WTC11 (cell line): ENCODE measurements at regions not wholly inside any gene's neighbourhood (a gene's known extent, or its start where the extent isn't known, plus 50 kb on each side); places are given as distances from the start of the nearest gene placed in this dataset.

Experiments used
- ATAC-seq: fragments of 200-7000 bp; cut with Tn5 transposase; 2 replicates; pipeline ENCODE4 v1.10.0; 2021; ENCODE audit warnings: mild to moderate bottlenecking, moderate library complexity
- CTCF ChIA-PET: fragments of 300-600 bp; sonication (Branson Sonifier 250); formaldehyde crosslinking; loops from one replicate; lab custom pipeline; 2021; ENCODE audit warnings: antibody characterized with exemption; lab: Charles Lee
- POLR2A ChIA-PET: fragments of 350-600 bp; sonication (Branson Sonifier 250); formaldehyde crosslinking; loops from one replicate; lab custom pipeline; 2021; ENCODE audit warnings: antibody characterized with exemption; lab: Charles Lee
- DNase-seq: peaks from one replicate; pipeline ENCODE4 v3.0.0; 2021; ENCODE audit warnings: low spot score
- H3K27ac Mint-ChIP-seq: 2 replicates; pipeline ENCODE4 v1.8.0; 2021; ENCODE audit warnings: mixed read lengths
- H3K27me3 Mint-ChIP-seq: 2 replicates; pipeline ENCODE4 v1.8.0; 2021; ENCODE audit warnings: low read depth, mild to moderate bottlenecking, moderate library complexity, mixed read lengths
- H3K36me3 Mint-ChIP-seq: 2 replicates; pipeline ENCODE4 v1.8.0; 2021; ENCODE audit warnings: mixed read lengths
- H3K4me1 Mint-ChIP-seq: 2 replicates; pipeline ENCODE4 v1.8.0; 2022; ENCODE audit warnings: mixed read lengths
- H3K4me3 Mint-ChIP-seq: 2 replicates; pipeline ENCODE4 v1.8.0; 2021; ENCODE audit warnings: mild to moderate bottlenecking, moderate library complexity, mixed read lengths
- H3K9me3 Mint-ChIP-seq: 2 replicates; pipeline ENCODE4 v1.8.0; 2021; ENCODE audit warnings: mixed read lengths
- ARID4B ChIP-seq: sonication (generic); formaldehyde crosslinking; IDR thresholded peaks from 2 replicates; pipeline ENCODE4 v1.8.0; 2023; ENCODE audit warnings: missing genetic modification reagents, mild to moderate bottlenecking, borderline replicate concordance
- ATF1 ChIP-seq: sonication (generic); formaldehyde crosslinking; IDR thresholded peaks from 2 replicates; pipeline ENCODE4 v1.8.1; 2023; ENCODE audit warnings: mild to moderate bottlenecking, moderate library complexity, missing genetic modification reagents
- ATF3 ChIP-seq: sonication (generic); formaldehyde crosslinking; conservative IDR thresholded peaks from 2 replicates; pipeline ENCODE4 v1.8.1; 2022; ENCODE audit warnings: mild to moderate bottlenecking, missing genetic modification reagents
- ATF6 ChIP-seq: sonication (generic); formaldehyde crosslinking; IDR thresholded peaks from 2 replicates; pipeline ENCODE4 v1.8.1; 2023; ENCODE audit warnings: mild to moderate bottlenecking, missing genetic modification reagents
- CREB1 ChIP-seq: sonication (generic); formaldehyde crosslinking; IDR thresholded peaks from 2 replicates; pipeline ENCODE4 v1.8.0; 2023; ENCODE audit warnings: mild to moderate bottlenecking, missing genetic modification reagents
- GABPB1 ChIP-seq: sonication (generic); formaldehyde crosslinking; IDR thresholded peaks from 2 replicates; pipeline ENCODE4 v1.8.1; 2023; ENCODE audit warnings: mild to moderate bottlenecking, missing genetic modification reagents
- GTF2I ChIP-seq: fragments of 250-450 bp; sonication (Bioruptor Pico); conservative IDR thresholded peaks from 2 replicates; pipeline ENCODE4 v1.4.0; 2021; ENCODE audit warnings: mild to moderate bottlenecking
- IRF1 ChIP-seq: sonication (generic); formaldehyde crosslinking; IDR thresholded peaks from 2 replicates; pipeline ENCODE4 v1.8.0; 2023; ENCODE audit warnings: missing genetic modification reagents
- IRF2 ChIP-seq: sonication (generic); formaldehyde crosslinking; IDR thresholded peaks from 2 replicates; pipeline ENCODE4 v1.8.0; 2022; ENCODE audit warnings: low read depth, missing genetic modification reagents, borderline replicate concordance
- MXD4 ChIP-seq: fragments of 250-450 bp; sonication (Bioruptor Pico); IDR thresholded peaks from 2 replicates; pipeline ENCODE4 v1.8.0; 2021; ENCODE audit warnings: mild to moderate bottlenecking, moderate library complexity, borderline replicate concordance
- NFATC4 ChIP-seq: fragments of 250-450 bp; sonication (Bioruptor Pico); IDR thresholded peaks from 2 replicates; pipeline ENCODE4 v1.9.0; 2021; ENCODE audit warnings: mild to moderate bottlenecking
- PRRX2 ChIP-seq: fragments of 250-450 bp; sonication (Bioruptor Pico); IDR thresholded peaks from 2 replicates; pipeline ENCODE4 v1.8.0; 2021; ENCODE audit warnings: mild to moderate bottlenecking
- SP1 ChIP-seq: sonication (generic); formaldehyde crosslinking; conservative IDR thresholded peaks from 2 replicates; pipeline ENCODE4 v1.8.1; 2022; ENCODE audit warnings: missing genetic modification reagents
- TEAD4 ChIP-seq: sonication (generic); formaldehyde crosslinking; IDR thresholded peaks from 2 replicates; pipeline ENCODE4 v1.8.0; 2022; ENCODE audit warnings: mild to moderate bottlenecking, missing genetic modification reagents
- ZNF263 ChIP-seq: sonication (generic); formaldehyde crosslinking; IDR thresholded peaks from 2 replicates; pipeline ENCODE4 v1.8.1; 2022; ENCODE audit warnings: low read depth, mild to moderate bottlenecking, moderate library complexity, missing genetic modification reagents
- ZNF317 ChIP-seq: sonication (generic); formaldehyde crosslinking; IDR thresholded peaks from 2 replicates; pipeline ENCODE4 v1.8.1; 2023; ENCODE audit warnings: low read depth, mild to moderate bottlenecking, moderate library complexity, missing genetic modification reagents, borderline replicate concordance
- ZNF423 ChIP-seq: fragments of 250-450 bp; sonication (Bioruptor Pico); IDR thresholded peaks from 2 replicates; pipeline ENCODE4 v2.1.2; 2022; ENCODE audit warnings: mild to moderate bottlenecking, moderate library complexity
- ZNF512 ChIP-seq: sonication (generic); formaldehyde crosslinking; IDR thresholded peaks from 2 replicates; pipeline ENCODE4 v1.8.1; 2022; ENCODE audit warnings: missing genetic modification reagents, borderline replicate concordance

GRCh38 chr22:44366372-44367300 lies 53.9 kb upstream of the SHISAL1 start:
- H3K27ac Mint-ChIP-seq = no peak overlapping the region
- no peaks in the 10 kb centered on the region for H3K4me1 Mint-ChIP-seq
- no peaks in the 10 kb centered on the region for H3K9me3 Mint-ChIP-seq
- no peak overlapping the region for H3K4me3 Mint-ChIP-seq
- DNase-seq (no peak), ATAC-seq (no peak)
- CTCF ChIA-PET = interaction anchor here (0.5 to 1.3 kb wide), 3 partner anchors 257 to 421 kb away, joined by 3 to 4 read pairs (median 3); no protein-coding TSS in a partner anchor
- TF ChIP-seq ZNF423 (CRISPR knock-in tag) = no peak
- TF ChIP-seq IRF1 (CRISPR knock-in tag) = no peak
- TF ChIP-seq, all 79 proteins: peak for 0
- POLR2A ChIA-PET = no interaction called here
- no peaks in the 10 kb centered on the region for H3K36me3 Mint-ChIP-seq
- no peaks in the 10 kb centered on the region for H3K27me3 Mint-ChIP-seq

GRCh38 chr22:44365832-44366231 lies 53.1 kb upstream of the SHISAL1 start:
- no peaks in the 10 kb centered on the region for H3K9me3 Mint-ChIP-seq
- TF ChIP-seq ATF6 (no peak), ATF1 (no peak), CREB1 (CRISPR knock-in tag) (no peak), ZNF512 (CRISPR knock-in tag) (no peak), ARID4B (CRISPR knock-in tag) (no peak)
- no peak for ATAC-seq
- no peaks in the 10 kb centered on the region for H3K27me3 Mint-ChIP-seq
- CTCF ChIA-PET = interaction anchor here (0.9 kb wide), 1 partner anchor 13 kb away, joined by 3 read pairs; no protein-coding TSS in a partner anchor
- no peak overlapping the region for H3K4me3 Mint-ChIP-seq
- no peaks in the 10 kb centered on the region for H3K4me1 Mint-ChIP-seq
- H3K36me3 Mint-ChIP-seq = no peaks in the 10 kb centered on the region
- DNase-seq = no peak
- H3K27ac Mint-ChIP-seq = no peak overlapping the region
- POLR2A ChIA-PET = no interaction called here

GRCh38 chr22:44365191-44365590 lies 52.4 kb upstream of the SHISAL1 start:
- no peaks in the 10 kb centered on the region for H3K9me3 Mint-ChIP-seq
- CTCF ChIA-PET = interaction anchor here (0.9 to 1.0 kb wide), 2 partner anchors 12 to 372 kb away, joined by 3 read pairs; no protein-coding TSS in a partner anchor

More at GRCh38 chr22:44365191-44365590, 52.4 kb upstream of the SHISAL1 start:
- no peaks in the 10 kb centered on the region for H3K4me1 Mint-ChIP-seq
- no peak for TF ChIP-seq ZNF263 (CRISPR knock-in tag)
- no peak for TF ChIP-seq PRRX2 (CRISPR knock-in tag)
- no peak for TF ChIP-seq NFATC4
- TF ChIP-seq GTF2I = no peak
- TF ChIP-seq SP1 (CRISPR knock-in tag) = no peak
- no peak for TF ChIP-seq IRF2 (CRISPR knock-in tag)
- no peak for TF ChIP-seq GABPB1 (CRISPR knock-in tag)
- no peak for TF ChIP-seq ZNF317 (CRISPR knock-in tag)
- TF ChIP-seq MXD4 (CRISPR knock-in tag) = no peak
- TF ChIP-seq TEAD4 (CRISPR knock-in tag) = no peak
- TF ChIP-seq ATF3 (CRISPR knock-in tag) = no peak
- TF ChIP-seq, all 79 proteins: peak for 0
- Mint-ChIP-seq H3K36me3 (no peaks in the 10 kb centered on the region), H3K4me3 (no peak overlapping the region), H3K27ac (no peak overlapping the region), H3K27me3 (no peaks in the 10 kb centered on the region)
- no peak for DNase-seq
- POLR2A ChIA-PET = no interaction called here
- ATAC-seq = no peak
